DLD1 (cell line): ENCODE measurements at regions not wholly inside any gene's neighbourhood (a gene's known extent, or its start where the extent isn't known, plus 50 kb on each side); places are given as distances from the start of the nearest gene placed in this dataset.
"Not testable (repeated sequence)": the region's sequence is repeated elsewhere in the genome, so short reads cannot be mapped to it uniquely, and the experiment has no call there.

Experiments
- in situ Hi-C: cut with HindIII; loops from 2 replicates; pipeline ENCODE4 v1.10.0; 2017; ENCODE audit warnings: low sequenced_read_pairs

- in situ Hi-C loops, result no loop called here
These were observed 379.3 kb upstream of the TENM3 start for GRCh38 chr4:181863856-181864255.

GRCh38 chr4:181870326-181870725 is 372.9 kb upstream of the TENM3 start:
- in situ Hi-C loops, result no loop called here

GRCh38 chr4:181874602-181875001 is 368.6 kb upstream of the TENM3 start:
- in situ Hi-C loops, result no loop called here

- in situ Hi-C loops, result no loop called here
These were observed 365.8 kb upstream of the TENM3 start for GRCh38 chr4:181877329-181877848.

- in situ Hi-C loops, result no loop called here
These were observed 353.2 kb upstream of the TENM3 start for GRCh38 chr4:181890031-181890430.

- in situ Hi-C loops, result no loop called here
These were observed 352.3 kb upstream of the TENM3 start for GRCh38 chr4:181890911-181891310.

- in situ Hi-C loops, result no loop called here
These were observed 346.6 kb upstream of the TENM3 start for GRCh38 chr4:181896614-181897013.

- in situ Hi-C loops, result no loop called here
These were observed 345.3 kb upstream of the TENM3 start for GRCh38 chr4:181897935-181898334.

GRCh38 chr4:181902404-181902803 is 340.8 kb upstream of the TENM3 start:
- in situ Hi-C loops, result not testable (repeated sequence)

- in situ Hi-C loops, result no loop called here
These were observed 337.5 kb upstream of the TENM3 start for GRCh38 chr4:181905708-181906107.

- in situ Hi-C loops, result no loop called here
These were observed 335.0 kb upstream of the TENM3 start for GRCh38 chr4:181908168-181908567.

GRCh38 chr4:181909368-181909767 is 333.8 kb upstream of the TENM3 start:
- in situ Hi-C loops, result no loop called here

- in situ Hi-C loops, result no loop called here
These were observed 331.8 kb upstream of the TENM3 start for GRCh38 chr4:181911420-181911819.

- in situ Hi-C loops, result no loop called here
These were observed 309.7 kb upstream of the TENM3 start for GRCh38 chr4:181933471-181933870.

GRCh38 chr4:181938631-181939030 is 304.6 kb upstream of the TENM3 start:
- in situ Hi-C loops, result no loop called here

GRCh38 chr4:181939199-181939945 is 303.8 kb upstream of the TENM3 start:
- in situ Hi-C loops, result no loop called here

- in situ Hi-C loops, result no loop called here
These were observed 298.7 kb upstream of the TENM3 start for GRCh38 chr4:181944527-181944926.

- in situ Hi-C loops, result no loop called here
These were observed 296.3 kb upstream of the TENM3 start for GRCh38 chr4:181946902-181947301.

GRCh38 chr4:181948839-181949382 is 294.3 kb upstream of the TENM3 start:
- in situ Hi-C loops, result no loop called here

GRCh38 chr4:181949704-181950312 is 293.4 kb upstream of the TENM3 start:
- in situ Hi-C loops, result no loop called here

- in situ Hi-C loops, result no loop called here
These were observed 292.7 kb upstream of the TENM3 start for GRCh38 chr4:181950372-181951127.
